ENCODE measurements at regions not wholly inside any gene's neighbourhood (a gene's known extent, or its start where the extent isn't known, plus 50 kb on each side); places are given as distances from the start of the nearest gene placed in this dataset.

- no peak for TF ChIP-seq CTCF (IDR thresholded peaks at IDR 0.05; ENCODE audit: control insufficient read depth, insufficient read depth, low read depth, low read length, missing control alignments)
- H3K4me3 ChIP-seq (ENCODE audit: control insufficient read depth, low read depth, low read length): no peak overlapping the region
- no peak for DNase-seq (ENCODE audit: low read depth)
These were observed 333.6 kb downstream of the CSNK1G3 start for GRCh38 chr5:123845356-123846100.

GRCh38 chr5:123844873-123845272 is 332.9 kb downstream of the CSNK1G3 start:
- H3K4me3 ChIP-seq (ENCODE audit: control insufficient read depth, low read depth, low read length): no peak overlapping the region
- DNase-seq (ENCODE audit: low read depth): no peak
- no peak for TF ChIP-seq CTCF (IDR thresholded peaks at IDR 0.05; ENCODE audit: control insufficient read depth, insufficient read depth, low read depth, low read length, missing control alignments)

- H3K4me3 ChIP-seq (ENCODE audit: control insufficient read depth, low read depth, low read length): no peak overlapping the region
- TF ChIP-seq CTCF (IDR thresholded peaks at IDR 0.05; ENCODE audit: control insufficient read depth, insufficient read depth, low read depth, low read length, missing control alignments): no peak
- no peak for DNase-seq (ENCODE audit: low read depth)
These were observed 323.4 kb downstream of the CSNK1G3 start for GRCh38 chr5:123835421-123835820.

GRCh38 chr5:123830575-123830974 is 318.6 kb downstream of the CSNK1G3 start:
- DNase-seq (ENCODE audit: low read depth): no peak
- TF ChIP-seq CTCF (IDR thresholded peaks at IDR 0.05; ENCODE audit: control insufficient read depth, insufficient read depth, low read depth, low read length, missing control alignments): no peak
- H3K4me3 ChIP-seq (ENCODE audit: control insufficient read depth, low read depth, low read length): no peak overlapping the region

GRCh38 chr5:123827811-123828210 is 315.8 kb downstream of the CSNK1G3 start:
- DNase-seq (ENCODE audit: low read depth): no peak
- TF ChIP-seq CTCF (IDR thresholded peaks at IDR 0.05; ENCODE audit: control insufficient read depth, insufficient read depth, low read depth, low read length, missing control alignments): no peak
- H3K4me3 ChIP-seq (ENCODE audit: control insufficient read depth, low read depth, low read length): no peak overlapping the region

- peak; percentile 39 for DNase-seq (ENCODE audit: low read depth)
- no peak overlapping the region for H3K4me3 ChIP-seq (ENCODE audit: control insufficient read depth, low read depth, low read length)
- TF ChIP-seq CTCF (IDR thresholded peaks at IDR 0.05; ENCODE audit: control insufficient read depth, insufficient read depth, low read depth, low read length, missing control alignments): no peak
These were observed 307.9 kb downstream of the CSNK1G3 start for GRCh38 chr5:123819833-123820232.
